ENCODE measurements at regions not wholly inside any gene's neighbourhood (a gene's known extent, or its start where the extent isn't known, plus 50 kb on each side); places are given as distances from the start of the nearest gene placed in this dataset.

DNA sequence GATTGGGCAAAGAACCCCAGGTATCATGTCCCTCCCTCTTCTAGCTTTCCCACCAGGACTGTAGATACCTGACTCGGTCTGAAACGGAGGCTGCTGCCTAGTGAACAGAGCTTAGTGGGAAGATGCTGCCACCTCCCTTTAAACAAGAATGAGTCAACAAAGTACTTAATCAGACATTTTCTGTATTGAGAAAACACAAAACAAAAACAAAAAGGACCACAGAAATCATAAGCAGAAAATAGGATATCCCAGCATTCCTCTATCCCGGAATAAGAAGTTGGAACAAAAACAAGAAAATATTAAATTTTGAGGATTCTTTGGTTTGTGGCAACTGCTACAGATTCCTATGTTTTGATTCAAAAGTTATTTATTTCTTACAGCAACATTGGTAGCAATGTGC lies 51.7 kb upstream of the COL8A1 start:
- no peaks in the 10 kb centered on the region for H3K27me3 ChIP-seq (ENCODE audit: control insufficient read depth, insufficient read depth, low read length)
- TF ChIP-seq CTCF (IDR thresholded peaks at IDR 0.05; ENCODE audit: insufficient read depth, low read length, severe bottlenecking), result no peak
- DNase-seq (ENCODE audit: low read depth) (no peak), FAIRE-seq (no peak)
- no peaks in the 10 kb centered on the region for H3K36me3 ChIP-seq (ENCODE audit: control insufficient read depth, insufficient read depth, low read length)
- no peak overlapping the region for H3K4me3 ChIP-seq (ENCODE audit: low read depth, low read length)

DNA sequence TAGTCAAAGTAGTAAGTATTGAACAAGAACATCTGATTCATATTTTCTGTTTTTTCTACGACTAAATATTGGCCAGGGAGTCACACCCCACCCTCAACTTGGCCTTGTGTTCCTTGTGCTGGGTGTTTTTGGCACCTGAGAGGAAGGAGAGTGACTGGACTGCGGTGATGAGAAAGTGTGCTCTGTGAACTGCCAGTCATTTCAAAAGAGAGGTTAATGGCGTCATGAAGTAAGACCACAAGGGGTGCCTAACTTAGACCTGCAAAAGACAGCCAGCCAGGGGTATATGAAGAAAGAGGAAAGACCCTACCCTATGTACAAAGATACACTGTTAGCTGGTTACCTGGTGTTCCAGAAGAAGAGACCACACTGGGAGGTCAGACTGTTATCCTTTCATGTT lies 58.4 kb upstream of the COL8A1 start:
- DNase-seq (ENCODE audit: low read depth), result no peak
- Histone ChIP-seq H3K4me3 (ENCODE audit: low read depth, low read length) (no peak overlapping the region), H3K36me3 (ENCODE audit: control insufficient read depth, insufficient read depth, low read length) (no peaks in the 10 kb centered on the region), H3K27me3 (ENCODE audit: control insufficient read depth, insufficient read depth, low read length) (no peaks in the 10 kb centered on the region)
- TF ChIP-seq CTCF (IDR thresholded peaks at IDR 0.05; ENCODE audit: insufficient read depth, low read length, severe bottlenecking), result no peak
- FAIRE-seq, result peak; percentile 68

DNA sequence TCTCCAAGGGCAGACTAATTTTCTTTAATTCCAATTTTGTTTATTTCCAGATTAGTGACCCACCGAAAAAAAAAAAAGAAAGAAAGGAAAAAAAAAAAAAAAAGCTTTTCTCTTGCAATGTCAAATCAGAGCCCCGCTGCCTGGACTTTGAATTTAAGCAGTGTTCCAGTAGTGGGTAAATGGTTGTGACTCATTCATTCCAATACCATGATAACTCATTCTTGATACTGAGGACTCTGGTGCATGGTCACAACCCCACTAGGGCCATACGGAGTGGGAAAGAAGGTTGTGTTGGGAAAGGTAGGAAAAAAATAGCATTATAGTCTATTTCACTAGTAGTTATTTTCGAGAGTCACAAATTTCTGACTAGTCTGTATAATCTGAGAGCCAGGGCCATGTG lies 59.1 kb upstream of the COL8A1 start:
- TF ChIP-seq CTCF (IDR thresholded peaks at IDR 0.05; ENCODE audit: insufficient read depth, low read length, severe bottlenecking), result no peak
- Histone ChIP-seq H3K36me3 (ENCODE audit: control insufficient read depth, insufficient read depth, low read length) (no peaks in the 10 kb centered on the region), H3K27me3 (ENCODE audit: control insufficient read depth, insufficient read depth, low read length) (no peaks in the 10 kb centered on the region), H3K4me3 (ENCODE audit: low read depth, low read length) (no peak overlapping the region)
- DNase-seq (ENCODE audit: low read depth) (peak; percentile 58), FAIRE-seq (no peak)

- no peak for FAIRE-seq
- H3K27me3 ChIP-seq (ENCODE audit: control insufficient read depth, insufficient read depth, low read length), result no peaks in the 10 kb centered on the region
Observed at GRCh38 chr3:99578339-99578970, 59.9 kb upstream of the COL8A1 start.

GRCh38 chr3:99576904-99577559 lies 61.4 kb upstream of the COL8A1 start:
- TF ChIP-seq CTCF (IDR thresholded peaks at IDR 0.05; ENCODE audit: insufficient read depth, low read length, severe bottlenecking), result no peak
- no peaks in the 10 kb centered on the region for H3K27me3 ChIP-seq (ENCODE audit: control insufficient read depth, insufficient read depth, low read length)
- FAIRE-seq (no peak), DNase-seq (ENCODE audit: low read depth) (no peak)
- no peaks in the 10 kb centered on the region for H3K36me3 ChIP-seq (ENCODE audit: control insufficient read depth, insufficient read depth, low read length)
- no peak overlapping the region for H3K4me3 ChIP-seq (ENCODE audit: low read depth, low read length)

More at GRCh38 chr3:99578339-99578970, 59.9 kb upstream of the COL8A1 start:
- TF ChIP-seq CTCF (IDR thresholded peaks at IDR 0.05; ENCODE audit: insufficient read depth, low read length, severe bottlenecking), result no peak
- H3K4me3 ChIP-seq (ENCODE audit: low read depth, low read length), result no peak overlapping the region
- no peaks in the 10 kb centered on the region for H3K36me3 ChIP-seq (ENCODE audit: control insufficient read depth, insufficient read depth, low read length)
- no peak for DNase-seq (ENCODE audit: low read depth)

DNA sequence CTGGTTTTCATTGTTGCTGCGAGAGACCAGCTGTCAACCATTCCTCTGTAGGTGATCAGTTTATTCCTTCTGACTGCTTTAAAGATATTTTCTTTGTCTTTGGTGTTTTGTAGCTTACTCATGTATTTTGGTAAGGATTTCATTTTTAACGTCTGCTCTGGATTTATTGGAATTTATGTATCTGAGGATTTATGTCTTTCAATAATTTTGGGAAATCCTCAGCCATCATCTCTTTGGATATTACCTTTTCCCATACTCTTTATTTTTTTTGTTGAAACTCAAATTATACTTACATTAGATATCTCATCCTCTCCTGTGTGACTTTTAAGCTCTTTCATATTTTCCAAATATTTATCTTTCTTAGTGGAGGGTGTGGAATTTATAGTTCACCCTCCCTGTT lies 62.7 kb upstream of the COL8A1 start:
- FAIRE-seq, result no peak
- TF ChIP-seq CTCF (IDR thresholded peaks at IDR 0.05; ENCODE audit: insufficient read depth, low read length, severe bottlenecking), result no peak
- H3K36me3 ChIP-seq (ENCODE audit: control insufficient read depth, insufficient read depth, low read length), result no peaks in the 10 kb centered on the region
- no peaks in the 10 kb centered on the region for H3K27me3 ChIP-seq (ENCODE audit: control insufficient read depth, insufficient read depth, low read length)
- no peak for DNase-seq (ENCODE audit: low read depth)
- H3K4me3 ChIP-seq (ENCODE audit: low read depth, low read length), result no peak overlapping the region

Measured in bronchial epithelial cell (primary cell).